Stimulated activated CD4-positive, alpha-beta T cell treated with anti-CD3 and anti-CD28 coated beads, Interleukin-4, amount 100 ng/mL, for 48 hours (primary cell): ENCODE measurements at regions not wholly inside any gene's neighbourhood (a gene's known extent, or its start where the extent isn't known, plus 50 kb on each side); places are given as distances from the start of the nearest gene placed in this dataset.

Source experiments
- DNase-seq, 2 donors: peaks; one replicate each; pipeline ENCODE4 v3.0.0-alpha.2; 2020; ENCODE audit warnings: low read depth in 2 of 2

GRCh38 chr10:45198486-45199204, 116.8 kb downstream of the OR13A1 start:
- no peak for DNase-seq

- no peak for DNase-seq
Measured at GRCh38 chr10:45199205-45199740, 116.1 kb downstream of the OR13A1 start.

GRCh38 chr10:45201271-45201670, 114.1 kb downstream of the OR13A1 start:
- no peak for DNase-seq

GRCh38 chr10:45202242-45202641, 113.2 kb downstream of the OR13A1 start:
- DNase-seq = no peak

GRCh38 chr10:45204954-45205775, 110.2 kb downstream of the OR13A1 start:
- DNase-seq = no peak

GRCh38 chr10:45209888-45210287, 105.5 kb downstream of the OR13A1 start:
- DNase-seq = no peak

GRCh38 chr10:45211576-45211975, 103.8 kb downstream of the OR13A1 start:
- no peak for DNase-seq

GRCh38 chr10:45219416-45219815, 96.0 kb downstream of the OR13A1 start:
- DNase-seq = no peak

GRCh38 chr10:45220931-45221330, 94.5 kb downstream of the OR13A1 start:
- no peak for DNase-seq

GRCh38 chr10:45224219-45224841, 91.1 kb downstream of the OR13A1 start:
- no peak for DNase-seq

- DNase-seq = no peak
Measured at GRCh38 chr10:45227042-45227441, 88.4 kb downstream of the OR13A1 start.

GRCh38 chr10:45227456-45227855, 88.0 kb downstream of the OR13A1 start:
- DNase-seq = no peak

- no peak for DNase-seq
Measured at GRCh38 chr10:45229823-45230222, 85.6 kb downstream of the OR13A1 start.

GRCh38 chr10:45235260-45235769, 80.1 kb downstream of the OR13A1 start:
- peak; percentile 30 to 51 for DNase-seq

- no peak for DNase-seq
Measured at GRCh38 chr10:45235798-45236220, 79.6 kb downstream of the OR13A1 start.

GRCh38 chr10:45238896-45239295, 76.5 kb downstream of the OR13A1 start:
- no peak for DNase-seq

- no peak for DNase-seq
Measured at GRCh38 chr10:45239642-45240041, 75.8 kb downstream of the OR13A1 start.

GRCh38 chr10:45241865-45242520, 73.4 kb downstream of the OR13A1 start:
- no peak for DNase-seq

- DNase-seq = no peak
Measured at GRCh38 chr10:45243261-45243660, 72.1 kb downstream of the OR13A1 start.

- DNase-seq = no peak
Measured at GRCh38 chr10:45246522-45246921, 68.9 kb downstream of the OR13A1 start.

GRCh38 chr10:45249978-45250693, 65.3 kb downstream of the OR13A1 start:
- no peak for DNase-seq
